ENCODE measurements at regions not wholly inside any gene's neighbourhood (a gene's known extent, or its start where the extent isn't known, plus 50 kb on each side); places are given as distances from the start of the nearest gene placed in this dataset.

GRCh38 chr6:40323881-40324634 lies 263.1 kb downstream of the LRFN2 start:
- H3K4me3 ChIP-seq (ENCODE audit: low read length): no peak overlapping the region
- TF ChIP-seq CTCF (conservative IDR thresholded peaks at IDR 0.05; ENCODE audit: low read length): no peak
- DNase-seq (ENCODE audit: low read depth): no peak

- no peak for TF ChIP-seq CTCF (conservative IDR thresholded peaks at IDR 0.05; ENCODE audit: low read length)
- DNase-seq (ENCODE audit: low read depth): no peak
- H3K4me3 ChIP-seq (ENCODE audit: low read length): no peak overlapping the region
Observed at GRCh38 chr6:40322336-40322735, 264.8 kb downstream of the LRFN2 start.

GRCh38 chr6:40321616-40322015 lies 265.5 kb downstream of the LRFN2 start:
- no peak for TF ChIP-seq CTCF (conservative IDR thresholded peaks at IDR 0.05; ENCODE audit: low read length)
- no peak for DNase-seq (ENCODE audit: low read depth)
- no peak overlapping the region for H3K4me3 ChIP-seq (ENCODE audit: low read length)

GRCh38 chr6:40320947-40321346 lies 266.2 kb downstream of the LRFN2 start:
- no peak overlapping the region for H3K4me3 ChIP-seq (ENCODE audit: low read length)
- TF ChIP-seq CTCF (conservative IDR thresholded peaks at IDR 0.05; ENCODE audit: low read length): no peak
- DNase-seq (ENCODE audit: low read depth): no peak

GRCh38 chr6:40320441-40320840 lies 266.7 kb downstream of the LRFN2 start:
- no peak overlapping the region for H3K4me3 ChIP-seq (ENCODE audit: low read length)
- no peak for TF ChIP-seq CTCF (conservative IDR thresholded peaks at IDR 0.05; ENCODE audit: low read length)
- no peak for DNase-seq (ENCODE audit: low read depth)

- H3K4me3 ChIP-seq (ENCODE audit: low read length): no peak overlapping the region
- no peak for TF ChIP-seq CTCF (conservative IDR thresholded peaks at IDR 0.05; ENCODE audit: low read length)
- DNase-seq (ENCODE audit: low read depth): no peak
Observed at GRCh38 chr6:40319124-40319523, 268.0 kb downstream of the LRFN2 start.

- no peak for TF ChIP-seq CTCF (conservative IDR thresholded peaks at IDR 0.05; ENCODE audit: low read length)
- DNase-seq (ENCODE audit: low read depth): no peak
Observed at GRCh38 chr6:40315060-40315459, 272.1 kb downstream of the LRFN2 start.

More at GRCh38 chr6:40315060-40315459, 272.1 kb downstream of the LRFN2 start:
- H3K4me3 ChIP-seq (ENCODE audit: low read length): no peak overlapping the region

Data from AG10803 (cell line).